Calu3 (cell line): ENCODE measurements at regions not wholly inside any gene's neighbourhood (a gene's known extent, or its start where the extent isn't known, plus 50 kb on each side); places are given as distances from the start of the nearest gene placed in this dataset.
A peak's percentile ranks its signal among the peaks of the same experiment; 100 is the strongest.

Experiments used
- BruUV-seq: library from RNA; stranded (reverse); fragments of 400-500 nt; replicated peaks from 2 replicates; lab custom pipeline; 2021; lab: Mats Ljungman, UMichigan
- CTCF ChIA-PET: fragments of 300-600 bp; sonication (Branson Sonifier 250); formaldehyde crosslinking; loops from one replicate; lab custom pipeline; 2022; ENCODE audit warnings: antibody characterized with exemption; lab: Charles Lee
- DNase-seq: peaks from one replicate; pipeline ENCODE4 v3.0.0; 2022
- H3K27ac Mint-ChIP-seq: one replicate; pipeline ENCODE4 v1.8.0; 2022; ENCODE audit warnings: mixed read lengths; ENCODE audit not compliant: unreplicated experiment
- H3K27me3 Mint-ChIP-seq: one replicate; pipeline ENCODE4 v1.8.0; 2022; ENCODE audit warnings: mixed read lengths; ENCODE audit not compliant: unreplicated experiment
- H3K36me3 Mint-ChIP-seq: one replicate; pipeline ENCODE4 v1.8.0; 2022; ENCODE audit warnings: mild to moderate bottlenecking, moderate library complexity, mixed read lengths; ENCODE audit not compliant: insufficient read depth, unreplicated experiment
- H3K4me1 Mint-ChIP-seq: one replicate; pipeline ENCODE4 v1.8.0; 2022; ENCODE audit warnings: mild to moderate bottlenecking, low read depth, mixed read lengths; ENCODE audit not compliant: unreplicated experiment
- H3K4me3 Mint-ChIP-seq: one replicate; pipeline ENCODE4 v1.8.0; 2022; ENCODE audit warnings: mild to moderate bottlenecking, low read depth, moderate library complexity, mixed read lengths; ENCODE audit not compliant: unreplicated experiment
- H3K9me3 Mint-ChIP-seq: one replicate; pipeline ENCODE4 v1.8.0; 2022; ENCODE audit warnings: low read depth, mixed read lengths; ENCODE audit not compliant: unreplicated experiment
- intact Hi-C: fragments of 100-400 bp; cut with micrococcal nuclease; formaldehyde crosslinking; loops from one replicate; pipeline ENCODE4 v1.10.0; 2022; ENCODE audit not compliant: unreplicated experiment
- TF ChIP-seq, protein P1 (sequence below): fragments of 200-600 bp; IDR thresholded peaks from one replicate; pipeline ENCODE4 v1.8.0; 2022; ENCODE audit warnings: antibody characterized with exemption; ENCODE audit not compliant: unreplicated experiment

DNA sequence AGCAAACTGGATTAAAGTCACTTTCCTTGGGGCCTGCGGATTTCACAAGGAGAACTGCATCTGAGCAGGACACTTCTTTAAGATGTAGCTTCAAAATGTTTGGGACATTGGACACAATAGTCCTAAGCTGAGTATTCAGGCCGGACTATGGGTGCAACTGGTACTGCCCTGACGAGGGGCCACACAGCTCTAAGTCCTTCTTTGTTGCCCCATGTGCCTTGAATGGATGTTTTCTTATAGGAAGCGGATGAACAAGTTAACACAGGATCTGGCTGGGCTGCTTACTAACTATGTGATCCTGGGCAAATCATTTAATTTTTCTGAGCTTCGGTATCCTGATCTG lies 147.8 kb upstream of the KLF14 start:
- CTCF ChIA-PET, result interaction anchor here (0.9 kb wide), 1 partner anchor 32 kb away, joined by 3 read pairs; no protein-coding TSS in a partner anchor
- no TSS peak for BruUV-seq
- Mint-ChIP-seq H3K27me3 (no peaks in the 10 kb centered on the region), H3K4me1 (peaks cover 62% of the 10 kb centered on the region), H3K36me3 (peaks cover 98% of the 10 kb centered on the region), H3K4me3 (no peak overlapping the region), H3K9me3 (no peaks in the 10 kb centered on the region), H3K27ac (peak overlapping the region; percentile 78)
- no peak for DNase-seq
- TF ChIP-seq, protein P1, sequence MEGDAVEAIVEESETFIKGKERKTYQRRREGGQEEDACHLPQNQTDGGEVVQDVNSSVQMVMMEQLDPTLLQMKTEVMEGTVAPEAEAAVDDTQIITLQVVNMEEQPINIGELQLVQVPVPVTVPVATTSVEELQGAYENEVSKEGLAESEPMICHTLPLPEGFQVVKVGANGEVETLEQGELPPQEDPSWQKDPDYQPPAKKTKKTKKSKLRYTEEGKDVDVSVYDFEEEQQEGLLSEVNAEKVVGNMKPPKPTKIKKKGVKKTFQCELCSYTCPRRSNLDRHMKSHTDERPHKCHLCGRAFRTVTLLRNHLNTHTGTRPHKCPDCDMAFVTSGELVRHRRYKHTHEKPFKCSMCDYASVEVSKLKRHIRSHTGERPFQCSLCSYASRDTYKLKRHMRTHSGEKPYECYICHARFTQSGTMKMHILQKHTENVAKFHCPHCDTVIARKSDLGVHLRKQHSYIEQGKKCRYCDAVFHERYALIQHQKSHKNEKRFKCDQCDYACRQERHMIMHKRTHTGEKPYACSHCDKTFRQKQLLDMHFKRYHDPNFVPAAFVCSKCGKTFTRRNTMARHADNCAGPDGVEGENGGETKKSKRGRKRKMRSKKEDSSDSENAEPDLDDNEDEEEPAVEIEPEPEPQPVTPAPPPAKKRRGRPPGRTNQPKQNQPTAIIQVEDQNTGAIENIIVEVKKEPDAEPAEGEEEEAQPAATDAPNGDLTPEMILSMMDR, result no peak
- intact Hi-C loops, result no loop called here

DNA sequence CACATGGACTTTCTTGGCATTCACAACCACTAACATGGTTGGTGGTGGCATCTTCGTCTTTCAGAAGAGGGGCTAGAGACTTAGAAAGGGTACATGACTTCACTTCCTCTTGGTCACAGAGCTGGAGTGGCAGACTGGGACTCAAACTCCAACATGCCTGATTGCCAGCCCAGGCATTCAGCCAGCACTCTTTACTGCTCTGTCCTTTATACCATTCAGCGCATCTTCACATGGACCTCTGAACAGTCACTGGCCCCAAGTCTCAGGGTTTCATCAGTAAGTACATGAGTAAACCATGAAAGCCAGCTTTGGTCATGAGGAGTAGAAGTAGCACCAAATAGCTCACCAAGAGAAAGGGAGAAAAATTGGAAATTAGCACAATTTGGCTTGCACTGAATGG lies 148.4 kb upstream of the KLF14 start:
- Mint-ChIP-seq H3K27me3 (no peaks in the 10 kb centered on the region), H3K4me3 (no peak overlapping the region), H3K27ac (peak overlapping the region; percentile 78), H3K36me3 (peaks cover 98% of the 10 kb centered on the region), H3K4me1 (peaks cover 68% of the 10 kb centered on the region), H3K9me3 (no peaks in the 10 kb centered on the region)
- no TSS peak for BruUV-seq
- intact Hi-C loops, result no loop called here
- DNase-seq, result no peak
- CTCF ChIA-PET, result interaction anchor here (0.9 to 1.0 kb wide), 2 partner anchors 15 to 31 kb away, joined by 3 to 4 read pairs; no protein-coding TSS in a partner anchor
- TF ChIP-seq, protein P1, result no peak

DNA sequence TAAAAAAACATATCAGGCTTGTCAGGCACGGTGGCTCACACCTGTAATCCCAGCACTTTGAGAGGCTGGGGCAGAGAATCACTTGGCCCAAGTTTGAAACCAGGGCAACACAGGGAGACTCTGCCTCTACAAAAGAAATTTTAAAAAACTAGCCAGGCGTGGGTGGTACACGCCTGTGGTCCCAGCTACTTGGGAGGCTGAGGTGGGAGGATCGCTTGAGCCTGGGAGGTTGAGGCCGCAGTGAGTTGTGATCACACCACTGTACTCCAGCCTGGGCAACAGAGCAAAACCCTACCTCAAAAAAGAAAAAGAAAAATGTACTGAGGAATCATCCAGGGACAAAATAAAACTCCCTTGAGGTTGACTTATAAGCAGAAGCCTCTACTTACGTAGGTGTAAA lies 149.9 kb upstream of the KLF14 start:
- CTCF ChIA-PET, result no interaction called here
- peak overlapping the region; percentile 78 for H3K27ac Mint-ChIP-seq
- TF ChIP-seq, protein P1, result no peak
- H3K36me3 Mint-ChIP-seq, result peaks cover 98% of the 10 kb centered on the region
- intact Hi-C loops, result no loop called here
- BruUV-seq, result no TSS peak
- H3K4me3 Mint-ChIP-seq, result peak overlapping the region; percentile 60
- H3K4me1 Mint-ChIP-seq, result peaks cover 76% of the 10 kb centered on the region
- H3K27me3 Mint-ChIP-seq, result no peaks in the 10 kb centered on the region
- DNase-seq, result no peak
- H3K9me3 Mint-ChIP-seq, result no peaks in the 10 kb centered on the region

DNA sequence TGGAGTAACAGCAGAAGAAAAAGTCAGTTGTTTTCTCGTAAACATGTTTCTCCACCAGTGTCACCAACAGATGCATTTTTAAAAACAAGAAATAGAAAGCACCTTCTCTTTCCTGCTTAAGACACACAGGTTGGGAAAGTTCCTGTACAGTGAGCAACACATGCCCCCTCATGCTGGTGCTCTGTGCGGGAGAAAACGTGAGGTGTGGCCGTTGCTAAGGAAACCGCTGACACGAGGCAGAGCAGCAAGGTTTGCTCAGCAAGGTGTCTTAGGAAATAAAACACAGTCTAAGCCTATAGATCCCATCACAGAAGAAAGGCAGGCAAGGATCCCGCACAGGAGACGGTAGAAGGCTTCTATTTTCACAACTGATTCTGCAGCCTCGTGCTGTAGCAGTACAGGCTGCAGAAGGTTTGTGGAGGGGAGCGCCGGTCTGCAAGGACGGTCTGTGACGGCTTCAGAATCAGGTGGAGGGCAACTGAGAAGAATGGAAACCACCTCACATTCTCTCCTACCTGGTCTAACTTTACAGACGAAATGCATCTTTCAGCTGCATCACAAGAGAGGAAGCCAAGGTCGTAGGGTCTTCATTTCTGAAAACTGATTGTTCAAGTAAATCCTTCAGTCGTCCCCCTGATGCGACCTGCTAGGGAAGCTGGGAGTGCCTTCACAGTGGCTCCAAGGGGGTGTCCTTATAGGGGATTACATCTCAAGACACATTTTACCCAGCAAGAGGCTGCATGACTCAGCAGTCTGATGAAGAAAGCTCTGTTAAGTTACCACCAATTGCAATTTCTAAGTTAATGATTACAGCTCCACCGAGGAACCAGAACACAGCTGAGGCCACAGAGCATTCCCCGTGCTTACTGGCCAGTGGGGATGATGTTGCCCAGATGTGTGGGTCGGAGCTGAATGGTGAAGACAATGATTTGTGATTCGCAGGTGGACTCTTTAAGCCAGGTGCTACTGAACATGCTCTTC lies 150.7 kb upstream of the KLF14 start:
- intact Hi-C loops, result loop anchor here (5.0 kb wide), 1 partner anchor 38 kb away; no protein-coding TSS in a partner anchor
- Mint-ChIP-seq H3K27me3 (no peaks in the 10 kb centered on the region), H3K36me3 (peaks cover 98% of the 10 kb centered on the region), H3K27ac (peak overlapping the region; percentile 78), H3K9me3 (no peaks in the 10 kb centered on the region), H3K4me3 (peak overlapping the region; percentile 60), H3K4me1 (peaks cover 72% of the 10 kb centered on the region)
- CTCF ChIA-PET, result interaction anchor here (0.9 to 2.6 kb wide), 8 partner anchors 9 to 87 kb away, joined by 3 to 15 read pairs (median 5); no protein-coding TSS in a partner anchor
- no TSS peak for BruUV-seq
- peak; percentile 65 for DNase-seq
- TF ChIP-seq, protein P1, result no peak
